Neural progenitor cell (in vitro differentiated cells): ENCODE measurements at regions not wholly inside any gene's neighbourhood (a gene's known extent, or its start where the extent isn't known, plus 50 kb on each side); places are given as distances from the start of the nearest gene placed in this dataset.

Experiments used
- CTCF ChIP-seq: fragments of 200-600 bp; sonication (generic); IDR thresholded peaks from 2 replicates; pipeline ENCODE4 v1.5.1; 2017; ENCODE audit warnings: antibody characterized with exemption, mild to moderate bottlenecking
- EZH2 ChIP-seq: fragments of 200-600 bp; sonication (generic); IDR thresholded peaks from 2 replicates; pipeline ENCODE4 v1.6.1; 2017; ENCODE audit warnings: antibody characterized with exemption, mild to moderate bottlenecking, moderate library complexity

- TF ChIP-seq CTCF (no peak), EZH2 (no peak)
Measured at GRCh38 chr13:50589651-50590054, 253.8 kb downstream of the DLEU7 start.
